Dedifferentiated amniotic fluid mesenchymal stem cell (primary cell): ENCODE measurements at regions not wholly inside any gene's neighbourhood (a gene's known extent, or its start where the extent isn't known, plus 50 kb on each side); places are given as distances from the start of the nearest gene placed in this dataset.
"Not testable (repeated sequence)": the region's sequence is repeated elsewhere in the genome, so short reads cannot be mapped to it uniquely, and the experiment has no call there.

Experiments used
- DNase-seq: peaks from one replicate; pipeline ENCODE4 v3.0.0-alpha.2; 2016; ENCODE audit errors: extremely low spot score

DNA sequence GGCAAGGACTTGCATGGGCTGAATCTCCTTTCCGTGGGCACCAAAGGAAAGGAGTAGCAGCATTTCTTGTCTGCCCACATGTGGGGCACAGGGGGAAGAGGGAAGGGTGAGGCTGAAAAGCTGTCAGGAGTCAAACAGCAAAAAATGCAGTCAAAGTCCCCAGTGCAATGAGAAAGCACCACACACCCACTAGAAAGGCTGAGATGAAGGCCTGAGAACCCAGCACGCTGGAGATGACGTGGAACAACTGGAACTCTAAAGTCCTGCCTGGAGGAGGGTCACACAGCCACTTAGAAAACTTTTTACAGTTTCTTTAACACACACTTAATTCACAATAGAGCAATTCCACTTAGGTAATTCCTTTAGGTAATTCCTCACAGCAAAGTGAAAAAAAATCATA, 94.6 kb upstream of the IGFBPL1 start:
- DNase-seq: no peak

- peak; percentile 80 for DNase-seq
These were observed 92.0 kb upstream of the IGFBPL1 start for GRCh38 chr9:38516273-38516672.

GRCh38 chr9:38515055-38515454, 90.8 kb upstream of the IGFBPL1 start:
- DNase-seq: not testable (repeated sequence)

GRCh38 chr9:38510340-38510739, 86.1 kb upstream of the IGFBPL1 start:
- DNase-seq: not testable (repeated sequence)

- DNase-seq: no peak
These were observed 83.3 kb upstream of the IGFBPL1 start for GRCh38 chr9:38507587-38507986.

DNA sequence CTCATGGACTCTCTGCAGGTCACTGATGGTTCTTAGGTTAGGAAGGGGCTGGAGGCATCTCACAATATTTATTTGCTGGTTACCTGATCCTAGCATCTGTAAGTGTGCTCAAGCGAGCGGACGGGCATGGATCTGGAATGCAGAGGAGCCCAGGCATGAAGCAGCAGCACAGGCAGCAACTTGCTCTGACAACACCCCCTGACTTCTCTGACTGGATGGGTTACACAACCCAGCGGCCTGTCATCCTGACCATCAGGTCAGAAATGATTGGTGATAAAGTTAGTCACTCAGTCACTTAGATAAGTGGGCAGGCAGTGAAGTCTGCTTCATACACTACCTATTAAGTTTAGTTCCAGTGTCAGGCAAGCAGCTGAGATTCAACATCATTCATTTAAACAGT, 75.9 kb upstream of the IGFBPL1 start:
- not testable (repeated sequence) for DNase-seq

DNA sequence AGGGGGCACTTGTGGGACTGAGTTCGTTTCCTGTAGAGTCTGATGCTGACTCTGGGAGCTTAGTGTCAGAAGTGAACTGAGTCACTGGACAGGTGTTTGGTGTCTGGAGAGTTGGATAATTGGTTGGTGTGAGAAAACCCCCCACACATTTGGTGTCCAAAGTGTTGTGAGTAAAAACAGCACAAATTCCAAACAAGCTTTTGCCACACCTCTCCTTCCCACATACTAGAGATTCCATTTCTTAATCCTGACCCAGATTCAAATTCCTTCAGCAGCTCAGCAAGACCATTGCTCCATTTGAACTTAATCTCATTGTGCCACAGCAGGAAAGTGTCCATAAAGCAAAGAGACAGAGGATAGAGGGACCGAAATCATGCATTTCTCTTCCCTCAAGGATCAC, 74.3 kb upstream of the IGFBPL1 start:
- DNase-seq: not testable (repeated sequence)

DNA sequence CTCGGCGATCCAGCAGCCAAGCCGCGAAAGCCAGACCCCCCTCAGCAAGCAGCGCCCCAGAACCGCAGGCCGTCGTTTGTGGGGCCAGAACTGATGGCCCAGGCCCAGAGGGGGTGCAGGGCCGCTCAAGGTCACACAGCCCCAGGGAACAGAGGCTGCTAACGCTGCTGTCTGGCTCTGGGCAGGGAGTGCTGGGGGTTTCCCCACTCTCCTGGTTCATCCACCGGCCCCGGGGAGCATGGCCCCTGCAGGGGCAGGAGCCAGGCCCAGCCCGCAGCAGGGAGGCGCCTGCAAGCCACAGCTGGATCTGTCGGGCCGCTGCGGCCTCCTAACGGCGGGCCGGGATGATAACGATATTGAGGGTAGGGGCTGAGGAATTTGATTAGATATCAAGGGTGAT, 64.8 kb upstream of the IGFBPL1 start:
- DNase-seq: no peak

DNA sequence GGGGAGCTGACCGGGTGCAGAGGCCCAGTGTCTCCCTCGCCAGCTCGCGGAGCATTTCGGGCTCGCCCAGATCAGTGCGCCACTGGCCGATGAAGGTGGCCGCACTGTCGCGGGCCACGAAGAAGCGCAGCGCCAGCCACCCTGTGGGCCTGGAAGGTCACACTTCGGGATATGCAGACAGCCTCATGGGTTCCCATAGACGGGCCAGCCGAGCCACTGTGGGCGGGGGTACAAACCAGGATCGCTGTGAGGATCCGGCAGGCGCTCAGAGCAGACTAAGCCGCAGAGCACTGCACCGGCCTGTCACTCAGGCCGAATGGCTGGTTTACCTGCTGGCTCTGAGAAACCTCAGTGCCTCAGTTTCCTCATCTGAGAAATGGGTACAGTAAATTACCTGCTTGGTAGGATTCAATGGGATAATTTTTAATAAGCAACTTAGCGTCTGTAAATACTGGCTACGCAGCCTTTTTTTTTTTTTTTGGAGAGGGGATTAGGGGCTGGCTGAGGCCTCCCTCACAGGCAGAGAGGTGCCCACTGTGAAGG, 64.0 kb upstream of the IGFBPL1 start:
- no peak for DNase-seq

GRCh38 chr9:38487418-38488155, 63.3 kb upstream of the IGFBPL1 start:
- not testable (repeated sequence) for DNase-seq

GRCh38 chr9:38486837-38487236, 62.6 kb upstream of the IGFBPL1 start:
- no peak for DNase-seq

DNA sequence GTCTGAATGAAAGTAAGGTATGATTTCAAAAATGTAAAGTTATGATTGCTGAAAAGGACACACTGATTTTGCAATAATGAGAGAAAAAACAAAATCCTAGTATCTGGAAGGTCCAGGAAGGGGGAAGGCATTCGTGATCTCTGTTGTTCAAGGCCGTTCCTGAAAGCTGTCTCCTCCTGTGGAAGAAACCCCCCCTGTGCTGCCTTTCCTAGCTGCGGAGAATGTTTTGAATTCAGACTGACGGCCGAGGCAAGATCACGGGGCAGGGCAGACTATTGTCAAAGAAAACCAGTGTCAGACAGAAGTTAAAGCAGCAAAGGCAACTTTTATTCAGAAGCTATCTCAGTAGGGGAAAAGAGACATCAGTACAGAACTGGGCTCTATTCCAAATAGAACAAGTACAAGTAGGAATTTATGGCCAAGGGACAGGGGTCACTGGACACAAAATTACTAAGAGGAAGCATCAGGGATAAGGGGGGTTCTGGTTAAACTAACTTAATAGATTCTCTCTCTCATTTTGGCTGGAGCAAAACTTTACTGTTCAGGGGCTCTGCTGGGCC, 61.9 kb upstream of the IGFBPL1 start:
- no peak for DNase-seq

- not testable (repeated sequence) for DNase-seq
These were observed 59.9 kb upstream of the IGFBPL1 start for GRCh38 chr9:38484076-38484665.

GRCh38 chr9:38482918-38483592, 58.8 kb upstream of the IGFBPL1 start:
- no peak for DNase-seq

- no peak for DNase-seq
These were observed 54.0 kb upstream of the IGFBPL1 start for GRCh38 chr9:38478211-38478610.

GRCh38 chr9:38474476-38474875, 50.2 kb upstream of the IGFBPL1 start:
- DNase-seq: not testable (repeated sequence)
